WTC11 (cell line): ENCODE measurements at regions not wholly inside any gene's neighbourhood (a gene's known extent, or its start where the extent isn't known, plus 50 kb on each side); places are given as distances from the start of the nearest gene placed in this dataset.

Source experiments
- ATAC-seq: fragments of 200-7000 bp; cut with Tn5 transposase; 2 replicates; pipeline ENCODE4 v1.10.0; 2021; ENCODE audit warnings: mild to moderate bottlenecking, moderate library complexity
- CTCF ChIA-PET: fragments of 300-600 bp; sonication (Branson Sonifier 250); formaldehyde crosslinking; loops from one replicate; lab custom pipeline; 2021; ENCODE audit warnings: antibody characterized with exemption; lab: Charles Lee
- POLR2A ChIA-PET: fragments of 350-600 bp; sonication (Branson Sonifier 250); formaldehyde crosslinking; loops from one replicate; lab custom pipeline; 2021; ENCODE audit warnings: antibody characterized with exemption; lab: Charles Lee
- DNase-seq: peaks from one replicate; pipeline ENCODE4 v3.0.0; 2021; ENCODE audit warnings: low spot score
- H3K27ac Mint-ChIP-seq: 2 replicates; pipeline ENCODE4 v1.8.0; 2021; ENCODE audit warnings: mixed read lengths
- H3K27me3 Mint-ChIP-seq: 2 replicates; pipeline ENCODE4 v1.8.0; 2021; ENCODE audit warnings: low read depth, mild to moderate bottlenecking, moderate library complexity, mixed read lengths
- H3K36me3 Mint-ChIP-seq: 2 replicates; pipeline ENCODE4 v1.8.0; 2021; ENCODE audit warnings: mixed read lengths
- H3K4me1 Mint-ChIP-seq: 2 replicates; pipeline ENCODE4 v1.8.0; 2022; ENCODE audit warnings: mixed read lengths
- H3K4me3 Mint-ChIP-seq: 2 replicates; pipeline ENCODE4 v1.8.0; 2021; ENCODE audit warnings: mild to moderate bottlenecking, moderate library complexity, mixed read lengths
- H3K9me3 Mint-ChIP-seq: 2 replicates; pipeline ENCODE4 v1.8.0; 2021; ENCODE audit warnings: mixed read lengths
- AR ChIP-seq: fragments of 250-450 bp; sonication (Bioruptor Pico); IDR thresholded peaks from 2 replicates; pipeline ENCODE4 v1.9.0; 2021; ENCODE audit warnings: mild to moderate bottlenecking
- CBFB ChIP-seq: sonication (generic); formaldehyde crosslinking; IDR thresholded peaks from 2 replicates; pipeline ENCODE4 v1.8.1; 2022; ENCODE audit warnings: mild to moderate bottlenecking, low read depth, missing genetic modification reagents
- CREM ChIP-seq: sonication (generic); formaldehyde crosslinking; IDR thresholded peaks from 2 replicates; pipeline ENCODE4 v1.8.1; 2022; ENCODE audit warnings: mild to moderate bottlenecking, missing genetic modification reagents, moderate library complexity
- E2F4 ChIP-seq: sonication (generic); formaldehyde crosslinking; IDR thresholded peaks from 2 replicates; pipeline ENCODE4 v1.8.1; 2022; ENCODE audit warnings: low read depth, mild to moderate bottlenecking, moderate library complexity, missing genetic modification reagents, borderline replicate concordance
- ELF4 ChIP-seq: sonication (generic); formaldehyde crosslinking; IDR thresholded peaks from 2 replicates; pipeline ENCODE4 v1.8.1; 2022; ENCODE audit warnings: low read depth, mild to moderate bottlenecking, moderate library complexity, missing genetic modification reagents
- ETV6 ChIP-seq: sonication (generic); formaldehyde crosslinking; IDR thresholded peaks from 2 replicates; pipeline ENCODE4 v1.8.1; 2022; ENCODE audit warnings: mild to moderate bottlenecking, missing genetic modification reagents
- IRF1 ChIP-seq: sonication (generic); formaldehyde crosslinking; IDR thresholded peaks from 2 replicates; pipeline ENCODE4 v1.8.0; 2023; ENCODE audit warnings: missing genetic modification reagents
- JUN ChIP-seq: sonication (generic); formaldehyde crosslinking; IDR thresholded peaks from 2 replicates; pipeline ENCODE4 v1.8.0; 2023; ENCODE audit warnings: mild to moderate bottlenecking, missing genetic modification reagents
- NFATC4 ChIP-seq: fragments of 250-450 bp; sonication (Bioruptor Pico); IDR thresholded peaks from 2 replicates; pipeline ENCODE4 v1.9.0; 2021; ENCODE audit warnings: mild to moderate bottlenecking
- PREB ChIP-seq: sonication (generic); formaldehyde crosslinking; IDR thresholded peaks from 2 replicates; pipeline ENCODE4 v1.8.1; 2022; ENCODE audit warnings: mild to moderate bottlenecking, missing genetic modification reagents, moderate library complexity, borderline replicate concordance
- SOX15 ChIP-seq: fragments of 250-450 bp; sonication (Bioruptor Pico); IDR thresholded peaks from 2 replicates; pipeline ENCODE4 v1.9.0; 2021; ENCODE audit warnings: mild to moderate bottlenecking
- SP1 ChIP-seq: sonication (generic); formaldehyde crosslinking; conservative IDR thresholded peaks from 2 replicates; pipeline ENCODE4 v1.8.1; 2022; ENCODE audit warnings: missing genetic modification reagents
- TCF7 ChIP-seq: sonication (generic); formaldehyde crosslinking; IDR thresholded peaks from 2 replicates; pipeline ENCODE4 v1.8.0; 2022; ENCODE audit warnings: mild to moderate bottlenecking, low read depth, missing genetic modification reagents, moderate library complexity
- TEAD4 ChIP-seq: sonication (generic); formaldehyde crosslinking; IDR thresholded peaks from 2 replicates; pipeline ENCODE4 v1.8.0; 2022; ENCODE audit warnings: mild to moderate bottlenecking, missing genetic modification reagents
- ZNF425 ChIP-seq: fragments of 250-450 bp; sonication (Bioruptor Pico); conservative IDR thresholded peaks from 2 replicates; pipeline ENCODE4 v1.9.0; 2021; ENCODE audit warnings: mild to moderate bottlenecking
- ZSCAN18 ChIP-seq: fragments of 250-450 bp; sonication (Bioruptor Pico); IDR thresholded peaks from 2 replicates; pipeline ENCODE4 v2.1.2; 2022; ENCODE audit warnings: mild to moderate bottlenecking, moderate library complexity

GRCh38 chr3:67804578-67804977, 150.2 kb upstream of the SUCLG2 start:
- Mint-ChIP-seq H3K9me3 (0 out of 2 replicates have a peak, but pooled peaks cover 5% of the 10 kb centered on the region), H3K36me3 (no peaks in the 10 kb centered on the region), H3K27me3 (no peaks in the 10 kb centered on the region), H3K4me1 (peaks cover 14% of the 10 kb centered on the region), H3K27ac (no peak overlapping the region), H3K4me3 (no peak overlapping the region)
- ATAC-seq (no peak), DNase-seq (no peak)
- CTCF ChIA-PET = interaction anchor here (0.6 to 2.4 kb wide), 2 partner anchors 15 to 1090 kb away, joined by 5 to 6 read pairs; no protein-coding TSS in a partner anchor
- TF ChIP-seq ZSCAN18 (CRISPR knock-in tag) (no peak), PREB (CRISPR knock-in tag) (no peak), TCF7 (CRISPR knock-in tag) (no peak), ELF4 (no peak), SOX15 (CRISPR knock-in tag) (no peak), TEAD4 (CRISPR knock-in tag) (no peak), AR (CRISPR knock-in tag) (no peak)
- POLR2A ChIA-PET = no interaction called here

- Mint-ChIP-seq H3K27me3 (no peaks in the 10 kb centered on the region), H3K4me1 (peaks cover 12% of the 10 kb centered on the region), H3K9me3 (0 out of 2 replicates have a peak, but pooled peaks cover 5% of the 10 kb centered on the region), H3K36me3 (no peaks in the 10 kb centered on the region), H3K4me3 (no peak overlapping the region), H3K27ac (no peak overlapping the region)
- DNase-seq = no peak
- TF ChIP-seq ZNF425 (CRISPR knock-in tag) = no peak
- TF ChIP-seq IRF1 (CRISPR knock-in tag) = no peak
- TF ChIP-seq NFATC4 (CRISPR knock-in tag) = no peak
- ChIA-PET CTCF (interaction anchor here (0.6 to 2.4 kb wide), 2 partner anchors 15 to 1090 kb away, joined by 5 to 6 read pairs; no protein-coding TSS in a partner anchor), POLR2A (no interaction called here)
- ATAC-seq = peak; percentile 82
Measured at GRCh38 chr3:67804089-67804488, 149.7 kb upstream of the SUCLG2 start.

GRCh38 chr3:67798412-67798811, 144.0 kb upstream of the SUCLG2 start:
- no peaks in the 10 kb centered on the region for H3K36me3 Mint-ChIP-seq
- no peak overlapping the region for H3K4me3 Mint-ChIP-seq
- POLR2A ChIA-PET = no interaction called here
- no peak for TF ChIP-seq CREM (CRISPR knock-in tag)
- TF ChIP-seq ETV6 (CRISPR knock-in tag) = no peak
- no peak for TF ChIP-seq JUN (CRISPR knock-in tag)
- no peak for TF ChIP-seq E2F4
- no peak for TF ChIP-seq SP1
- TF ChIP-seq CBFB (CRISPR knock-in tag) = no peak
- no peak for DNase-seq
- H3K9me3 Mint-ChIP-seq = 0 out of 2 replicates have a peak, but pooled peaks cover 2% of the 10 kb centered on the region
- no peak for ATAC-seq
- H3K27me3 Mint-ChIP-seq = no peaks in the 10 kb centered on the region
- H3K27ac Mint-ChIP-seq = no peak overlapping the region
- CTCF ChIA-PET = interaction anchor here (1.0 kb wide), 1 partner anchor 1095 kb away, joined by 6 read pairs; no protein-coding TSS in a partner anchor
- peaks cover 20% of the 10 kb centered on the region for H3K4me1 Mint-ChIP-seq
